ENCODE measurements at regions not wholly inside any gene's neighbourhood (a gene's known extent, or its start where the extent isn't known, plus 50 kb on each side); places are given as distances from the start of the nearest gene placed in this dataset.

DNA sequence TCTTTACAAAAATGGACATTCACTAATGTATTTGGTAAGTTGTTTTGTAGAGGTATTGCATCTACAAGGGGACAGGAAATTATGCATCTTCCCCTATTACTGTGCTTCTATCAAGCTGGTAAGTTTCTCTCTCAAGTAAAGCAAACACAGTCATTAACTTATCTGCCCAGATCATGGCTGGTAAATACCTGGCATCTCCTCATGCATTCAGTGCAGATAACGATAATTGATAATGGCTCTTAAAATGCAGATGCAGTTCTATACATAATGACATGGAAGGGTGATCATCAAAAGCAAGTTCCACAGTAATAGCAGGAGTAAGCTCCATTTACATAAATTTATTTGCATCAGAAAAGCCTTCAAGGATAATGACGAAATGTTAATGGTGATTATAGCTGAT lies 122.4 kb downstream of the SIPA1L2 start:
- TF ChIP-seq TCF12 (IDR thresholded peaks at IDR 0.05; ENCODE audit: low read depth) = no peak
- TF ChIP-seq YY1 (IDR thresholded peaks at IDR 0.05; ENCODE audit: low read depth) = no peak
- TF ChIP-seq EP300 (IDR thresholded peaks at IDR 0.05; ENCODE audit: borderline replicate concordance) = no peak
- no peak for TF ChIP-seq RAD21 (IDR thresholded peaks at IDR 0.05; ENCODE audit: low read depth)
- TF ChIP-seq TAF1 (IDR thresholded peaks at IDR 0.05; ENCODE audit: low read depth) = no peak
- TF ChIP-seq CEBPB (IDR thresholded peaks at IDR 0.05) = no peak
- no peak for TF ChIP-seq FOXM1 (IDR thresholded peaks at IDR 0.05; ENCODE audit: borderline replicate concordance, low read depth)
